SU-DHL-6 (cell line): ENCODE measurements at regions not wholly inside any gene's neighbourhood (a gene's known extent, or its start where the extent isn't known, plus 50 kb on each side); places are given as distances from the start of the nearest gene placed in this dataset.

Source experiments
- CTCF ChIP-seq: fragments of 200-600 bp; sonication (generic); IDR thresholded peaks from one replicate; pipeline ENCODE4 v1.5.1; 2017; ENCODE audit warnings: antibody characterized with exemption, mild to moderate bottlenecking, low read length, moderate library complexity; ENCODE audit not compliant: insufficient read depth, poor library complexity, severe bottlenecking
- EZH2phosphoT487 ChIP-seq: fragments of 200-600 bp; sonication (generic), shearing (Covaris generic); conservative IDR thresholded peaks from 2 replicates; pipeline ENCODE4 v1.6.1; 2018; ENCODE audit warnings: mild to moderate bottlenecking, antibody characterized with exemption, low read length, moderate library complexity, mixed read lengths

- TF ChIP-seq CTCF: no peak
- no peak for TF ChIP-seq EZH2phosphoT487
These were observed 59.4 kb upstream of the SYT13 start for GRCh38 chr11:45345491-45345890.
